A549 (cell line): ENCODE measurements at regions not wholly inside any gene's neighbourhood (a gene's known extent, or its start where the extent isn't known, plus 50 kb on each side); places are given as distances from the start of the nearest gene placed in this dataset.

Source experiments
- ATAC-seq, 2 experiments: fragments of 200-7000 bp in 1 of 2; fragments of >200 bp in 1 of 2; cut with Nextera tagmentation in 1 of 2; cut with Tn5 transposase in 1 of 2; 3 replicates each; pipeline versions ENCODE4 v1.8.0 to v1.9.1; 2018 to 2020; ENCODE audit warnings: mild to moderate bottlenecking in 1 of 2, moderate library complexity in 1 of 2
- CTCF ChIA-PET: fragments of 300-600 bp; sonication (Branson Sonifier 250); formaldehyde crosslinking; extraction: SDS; loops from one replicate; lab custom pipeline; 2021; ENCODE audit warnings: antibody characterized with exemption, inconsistent platforms; lab: Yijun Ruan, JAX
- POLR2A ChIA-PET: fragments of 350-600 bp; formaldehyde crosslinking; extraction: SDS; loops from one replicate; lab custom pipeline; 2021; ENCODE audit warnings: antibody characterized with exemption, inconsistent platforms; lab: Yijun Ruan, JAX
- DNase-seq, 2 experiments: peaks; one replicate each; pipeline versions ENCODE4 v3.0.0 to v3.0.0-alpha.2; 2011 to 2016; ENCODE audit warnings: low read depth in 1 of 2, low spot score in 1 of 2
- FAIRE-seq: peaks from 2 replicates; lab custom pipeline; 2011; peaks lifted over from hg19 to GRCh38; lab: Jason Lieb, UNC
- H3K27ac ChIP-seq, 2 experiments: fragments of >200 bp; sonication (Bioruptor Twin); formaldehyde crosslinking; 3 replicates each; pipeline ENCODE4 v1.5.1; 2016 to 2017
- H3K4me1 ChIP-seq: fragments of >200 bp; sonication (Bioruptor Twin); formaldehyde crosslinking; 3 replicates; pipeline ENCODE4 v1.6.1; 2016
- H3K4me2 ChIP-seq: fragments of >200 bp; sonication (Bioruptor Twin); formaldehyde crosslinking; 3 replicates; pipeline ENCODE4 v1.6.1; 2016
- H3K4me3 ChIP-seq: fragments of >200 bp; sonication (Bioruptor Twin); formaldehyde crosslinking; 3 replicates; pipeline ENCODE4 v1.5.1; 2016
- H3K9me3 ChIP-seq: fragments of >200 bp; sonication (Bioruptor Twin); formaldehyde crosslinking; 3 replicates; pipeline ENCODE4 v1.6.1; 2016
- BCL3 ChIP-seq: fragments of >200 bp; sonication (Bioruptor Twin); formaldehyde crosslinking; IDR thresholded peaks from 3 replicates; pipeline ENCODE4 v1.6.1; 2016
- BHLHE40 ChIP-seq: IDR thresholded peaks from 2 replicates; pipeline ENCODE4 v1.6.1; 2012; ENCODE audit warnings: low read depth, low read length, inconsistent platforms
- CEBPB ChIP-seq, 2 experiments: fragments of >200 bp in 1 of 2; sonication (Bioruptor Twin) in 1 of 2; formaldehyde crosslinking in 1 of 2; IDR thresholded peaks; 2 replicates each; pipeline ENCODE4 v1.6.1; 2012 to 2016
- CTCF ChIP-seq: fragments of >200 bp; sonication (Bioruptor Twin); formaldehyde crosslinking; IDR thresholded peaks from 3 replicates; pipeline ENCODE4 v1.5.1; 2016
- E2F6 ChIP-seq: IDR thresholded peaks from 2 replicates; pipeline ENCODE4 v1.6.1; 2012; ENCODE audit warnings: low read depth, borderline replicate concordance
- ELK1 ChIP-seq: fragments of 150-350 bp; IDR thresholded peaks from 2 replicates; pipeline ENCODE4 v1.6.1; 2014; ENCODE audit warnings: low read depth, mild to moderate bottlenecking, low read length
- FOSB ChIP-seq: fragments of 250-450 bp; sonication (Bioruptor Pico); IDR thresholded peaks from 2 replicates; pipeline ENCODE4 v1.5.0; 2020; ENCODE audit warnings: mild to moderate bottlenecking, moderate library complexity
- FOSL2 ChIP-seq, 2 experiments: fragments of 450-650 bp in 1 of 2; fragments of >200 bp in 1 of 2; sonication (Bioruptor Twin) in 1 of 2; formaldehyde crosslinking; IDR thresholded peaks; 2 replicates each; pipeline versions ENCODE4 v1.5.0 to v1.6.1; 2016 to 2020; ENCODE audit warnings: mild to moderate bottlenecking in 1 of 2, moderate library complexity in 1 of 2
- HMGXB4 ChIP-seq: fragments of 250-450 bp; sonication (Bioruptor Pico); IDR thresholded peaks from 2 replicates; pipeline ENCODE4 v1.5.0; 2021; ENCODE audit warnings: mild to moderate bottlenecking, moderate library complexity, borderline replicate concordance
- HOXB5 ChIP-seq: fragments of 250-450 bp; sonication (Bioruptor Pico); IDR thresholded peaks from 2 replicates; pipeline ENCODE4 v1.5.0; 2020; ENCODE audit warnings: mild to moderate bottlenecking, moderate library complexity
- MAZ ChIP-seq: fragments of 150-350 bp; IDR thresholded peaks from 2 replicates; pipeline ENCODE4 v1.6.1; 2014; ENCODE audit warnings: antibody characterized with exemption, low read depth, low read length, borderline replicate concordance
- NPAS2 ChIP-seq: fragments of 250-450 bp; sonication (Bioruptor Pico); IDR thresholded peaks from 2 replicates; pipeline ENCODE4 v1.8.0; 2022; ENCODE audit warnings: mild to moderate bottlenecking, moderate library complexity, borderline replicate concordance
- PBX3 ChIP-seq: IDR thresholded peaks from 2 replicates; pipeline ENCODE4 v1.6.1; 2012
- RARB ChIP-seq: fragments of 250-450 bp; sonication (Bioruptor Pico); IDR thresholded peaks from 2 replicates; pipeline ENCODE4 v1.8.0; 2021; ENCODE audit warnings: mild to moderate bottlenecking, moderate library complexity
- REST ChIP-seq: fragments of 200-600 bp; sonication (generic); IDR thresholded peaks from 2 replicates; pipeline ENCODE4 v1.6.1; 2016; ENCODE audit warnings: antibody characterized with exemption, mild to moderate bottlenecking, moderate library complexity
- SMC3 ChIP-seq: fragments of >200 bp; sonication (Bioruptor Twin); formaldehyde crosslinking; IDR thresholded peaks from 3 replicates; pipeline ENCODE4 v1.6.1; 2018; ENCODE audit warnings: inconsistent platforms
- SREBF2 ChIP-seq: fragments of 450-650 bp; IDR thresholded peaks from 2 replicates; pipeline ENCODE4 v1.6.1; 2014; ENCODE audit warnings: mild to moderate bottlenecking, moderate library complexity
- TP53 ChIP-seq: fragments of 250-450 bp; sonication (Bioruptor Pico); IDR thresholded peaks from 2 replicates; pipeline ENCODE4 v1.5.0; 2021; ENCODE audit warnings: mild to moderate bottlenecking, moderate library complexity
- WGBS: methylation state at CpG from one replicate; pipeline ENCODE4 v1.1.6; 2017; ENCODE audit errors: missing lambda C conversion rate; 5-methylcytosine and 5-hydroxymethylcytosine counted together

- CTCF ChIA-PET, result no interaction called here
These were observed 63.1 kb upstream of the KLHL13 start for GRCh38 chrX:118179718-118180117.

GRCh38 chrX:118181030-118181429 is 64.4 kb upstream of the KLHL13 start:
- WGBS, result 26% methylated on average over 4 of the region's 4 CpGs
- no peak for TF ChIP-seq NPAS2 (CRISPR knock-in tag)
- no peak for TF ChIP-seq E2F6
- TF ChIP-seq MAZ, result no peak
- TF ChIP-seq HMGXB4 (CRISPR knock-in tag), result no peak
- no peak for TF ChIP-seq RARB (CRISPR knock-in tag)
- no peak for TF ChIP-seq PBX3
- TF ChIP-seq TP53 (CRISPR knock-in tag), result no peak
- no peak for TF ChIP-seq REST
- no peak for TF ChIP-seq HOXB5 (CRISPR knock-in tag)
- TF ChIP-seq FOSB (CRISPR knock-in tag), result no peak
- no peak for TF ChIP-seq SREBF2
- no peak for TF ChIP-seq ELK1
- TF ChIP-seq CTCF, result no peak
- no peak for TF ChIP-seq CEBPB (IDR thresholded peaks at IDR 0.05)
- no peak for TF ChIP-seq BHLHE40
- no peak for TF ChIP-seq SMC3
- no peak for TF ChIP-seq BCL3
- no peak for TF ChIP-seq FOSL2 (IDR thresholded peaks at IDR 0.05)
- no peak for TF ChIP-seq FOSL2 (CRISPR knock-in tag; IDR thresholded peaks at IDR 0.05)
- DNase-seq (no peak), FAIRE-seq (peak; percentile 32), ATAC-seq (no peak)
- Histone ChIP-seq H3K4me3 (no peak overlapping the region), H3K4me2 (no peak overlapping the region), H3K27ac (no peak overlapping the region), H3K9me3 (no peaks in the 10 kb centered on the region), H3K4me1 (no peaks in the 10 kb centered on the region)
- POLR2A ChIA-PET, result no interaction called here
- CTCF ChIA-PET, result no interaction called here

More at GRCh38 chrX:118179718-118180117, 63.1 kb upstream of the KLHL13 start:
- H3K27ac ChIP-seq, result no peak overlapping the region
- 83% methylated on average over 4 of the region's 4 CpGs for WGBS
- no peak overlapping the region for H3K4me2 ChIP-seq
- DNase-seq (no peak), FAIRE-seq (peak; percentile 51), ATAC-seq (no peak)
- TF ChIP-seq FOSL2 (IDR thresholded peaks at IDR 0.05) (no peak), FOSL2 (CRISPR knock-in tag; IDR thresholded peaks at IDR 0.05) (no peak), HOXB5 (CRISPR knock-in tag) (no peak), TP53 (CRISPR knock-in tag) (no peak)
- POLR2A ChIA-PET, result no interaction called here
- H3K9me3 ChIP-seq, result no peaks in the 10 kb centered on the region
- H3K4me1 ChIP-seq, result no peaks in the 10 kb centered on the region
- no peak overlapping the region for H3K4me3 ChIP-seq
